Smooth muscle cell (in vitro differentiated cells): ENCODE measurements at regions not wholly inside any gene's neighbourhood (a gene's known extent, or its start where the extent isn't known, plus 50 kb on each side); places are given as distances from the start of the nearest gene placed in this dataset.

Source experiments
- DNase-seq: peaks from one replicate; lab custom pipeline; 2025; ENCODE audit not compliant: unreplicated experiment; lab: John Stamatoyannopoulos, UW
- H2AFZ ChIP-seq: fragments of 200-600 bp; sonication (generic); 2 replicates; pipeline ENCODE4 v1.6.0; 2016; ENCODE audit warnings: antibody characterized with exemption, low read depth, mild to moderate bottlenecking
- H3F3A ChIP-seq: fragments of 200-600 bp; sonication (generic); 2 replicates; pipeline ENCODE4 v1.6.0; 2017; ENCODE audit warnings: antibody characterized with exemption, low read depth
- H3K27ac ChIP-seq: fragments of 200-600 bp; sonication (generic); 2 replicates; pipeline ENCODE4 v1.5.1; 2016; ENCODE audit warnings: low read depth, mild to moderate bottlenecking
- H3K27me3 ChIP-seq: fragments of 200-600 bp; sonication (generic); 2 replicates; pipeline ENCODE4 v1.6.1; 2016; ENCODE audit warnings: low read depth, mild to moderate bottlenecking
- H3K36me3 ChIP-seq: fragments of 200-600 bp; sonication (generic); 2 replicates; pipeline ENCODE4 v1.5.1; 2016; ENCODE audit warnings: low read depth
- H3K4me1 ChIP-seq: fragments of 200-600 bp; sonication (generic); 2 replicates; pipeline ENCODE4 v1.5.1; 2016; ENCODE audit warnings: low read depth
- H3K4me2 ChIP-seq: fragments of 200-600 bp; sonication (generic); 2 replicates; pipeline ENCODE4 v1.6.0; 2016; ENCODE audit warnings: mild to moderate bottlenecking
- H3K4me3 ChIP-seq: fragments of 200-600 bp; sonication (generic); 2 replicates; pipeline ENCODE4 v1.5.1; 2016; ENCODE audit warnings: mild to moderate bottlenecking
- H3K79me2 ChIP-seq: fragments of 200-600 bp; sonication (generic); 2 replicates; pipeline ENCODE4 v1.6.0; 2016; ENCODE audit warnings: low read depth, mild to moderate bottlenecking
- H3K9ac ChIP-seq: fragments of 200-600 bp; sonication (generic); 2 replicates; pipeline ENCODE4 v1.6.0; 2016; ENCODE audit warnings: low read depth
- H3K9me3 ChIP-seq: fragments of 200-600 bp; sonication (generic); replicated peaks from 2 replicates; pipeline ENCODE4 v1.5.1; 2016; ENCODE audit warnings: low read depth
- H4K20me1 ChIP-seq: fragments of 200-600 bp; sonication (generic); 2 replicates; pipeline ENCODE4 v1.6.0; 2016; ENCODE audit warnings: low read depth
- CTCF ChIP-seq: fragments of 200-600 bp; sonication (generic); IDR thresholded peaks from 2 replicates; pipeline ENCODE4 v1.5.1; 2017; ENCODE audit warnings: borderline replicate concordance, mild to moderate bottlenecking, antibody characterized with exemption; ENCODE audit not compliant: insufficient read depth, poor library complexity, severe bottlenecking
- WGBS: methylation state at CpG from one replicate; pipeline ENCODE4 v1.1.7; 2016; ENCODE audit warnings: low lambda C conversion rate; 5-methylcytosine and 5-hydroxymethylcytosine counted together

GRCh38 chrX:79524642-79525041 is 157.5 kb upstream of the ITM2A start:
- Histone ChIP-seq H3K4me3 (no peak overlapping the region), H3F3A (no peaks in the 10 kb centered on the region), H3K4me1 (no peaks in the 10 kb centered on the region), H3K36me3 (no peaks in the 10 kb centered on the region), H3K79me2 (no peaks in the 10 kb centered on the region), H4K20me1 (no peaks in the 10 kb centered on the region), H3K27me3 (no peaks in the 10 kb centered on the region), H2AFZ (no peak overlapping the region), H3K4me2 (no peak overlapping the region), H3K9ac (no peak overlapping the region), H3K9me3 (peaks cover 4% of the 10 kb centered on the region), H3K27ac (no peak overlapping the region)
- DNase-seq = no peak
- TF ChIP-seq CTCF = no peak
- WGBS = 31% methylated on average over 2 of the region's 2 CpGs

DNA sequence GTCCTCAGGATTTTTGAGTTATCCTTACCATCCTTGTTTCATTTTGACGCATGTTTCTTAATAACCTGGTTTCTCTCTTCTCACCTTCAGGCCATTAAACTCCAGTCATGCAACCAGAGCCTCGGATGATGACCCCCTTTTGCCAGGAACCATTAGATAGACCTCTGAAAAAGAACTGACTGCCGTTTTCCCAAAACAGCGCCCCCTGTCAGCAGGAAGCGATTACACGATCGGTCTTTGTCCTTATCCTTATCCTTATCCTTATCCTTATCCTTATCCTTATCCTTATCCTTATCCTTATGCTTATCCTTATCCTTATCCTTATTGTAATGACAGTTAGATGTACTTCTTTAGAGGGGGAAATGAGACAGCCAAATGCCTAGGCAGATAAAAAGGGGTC is 148.4 kb upstream of the ITM2A start:
- Histone ChIP-seq H3K27ac (no peak overlapping the region), H3F3A (no peaks in the 10 kb centered on the region), H3K4me1 (no peaks in the 10 kb centered on the region), H3K79me2 (no peaks in the 10 kb centered on the region), H4K20me1 (no peaks in the 10 kb centered on the region), H3K27me3 (no peaks in the 10 kb centered on the region), H3K4me3 (no peak overlapping the region), H2AFZ (no peak overlapping the region), H3K9me3 (no peaks in the 10 kb centered on the region), H3K9ac (no peak overlapping the region), H3K4me2 (no peak overlapping the region), H3K36me3 (no peaks in the 10 kb centered on the region)
- DNase-seq = no peak
- WGBS = 59% methylated on average over 7 of the region's 7 CpGs
- no peak for TF ChIP-seq CTCF

DNA sequence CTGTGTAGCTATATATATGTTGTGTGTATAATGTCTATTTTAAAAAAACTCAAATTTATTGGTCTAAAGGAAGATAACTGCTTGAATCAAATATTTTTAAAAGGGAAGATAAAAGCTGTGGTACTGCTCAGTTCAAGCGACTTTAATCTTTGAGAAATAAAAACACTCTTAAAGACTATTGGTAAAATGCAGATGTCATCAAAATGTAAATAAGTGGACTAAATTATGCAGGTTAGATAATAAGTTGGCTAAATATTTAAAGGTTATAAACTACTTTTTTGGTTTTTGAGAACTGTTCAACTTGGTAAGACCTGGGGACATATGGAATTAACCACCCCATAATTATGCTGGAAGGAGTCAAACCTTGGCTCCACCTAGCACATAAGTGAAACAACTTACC is 144.7 kb upstream of the ITM2A start:
- no peak overlapping the region for H3K27ac ChIP-seq
- no peak overlapping the region for H3K4me3 ChIP-seq
- H3K79me2 ChIP-seq = no peaks in the 10 kb centered on the region
- H3K4me2 ChIP-seq = no peak overlapping the region
- H3K27me3 ChIP-seq = no peaks in the 10 kb centered on the region
- no peaks in the 10 kb centered on the region for H3K9me3 ChIP-seq
- no peak overlapping the region for H2AFZ ChIP-seq
- WGBS = 56% methylated on average over 1 of the region's 1 CpG
- no peak for TF ChIP-seq CTCF
- no peaks in the 10 kb centered on the region for H3K36me3 ChIP-seq
- H4K20me1 ChIP-seq = no peaks in the 10 kb centered on the region
- H3K9ac ChIP-seq = no peak overlapping the region
- no peaks in the 10 kb centered on the region for H3K4me1 ChIP-seq
- H3F3A ChIP-seq = no peaks in the 10 kb centered on the region
- DNase-seq = no peak

- H3K27me3 ChIP-seq = no peaks in the 10 kb centered on the region
- no peak overlapping the region for H3K27ac ChIP-seq
- H3K9me3 ChIP-seq = peaks cover 14% of the 10 kb centered on the region
- no peak for TF ChIP-seq CTCF
- no peaks in the 10 kb centered on the region for H3F3A ChIP-seq
- H3K4me1 ChIP-seq = no peaks in the 10 kb centered on the region
- no peaks in the 10 kb centered on the region for H3K36me3 ChIP-seq
- H2AFZ ChIP-seq = no peak overlapping the region
- WGBS = 64% methylated on average over 3 of the region's 3 CpGs
- no peaks in the 10 kb centered on the region for H3K79me2 ChIP-seq
- H3K4me2 ChIP-seq = no peak overlapping the region
- H3K9ac ChIP-seq = no peak overlapping the region
- H3K4me3 ChIP-seq = no peak overlapping the region
- no peak for DNase-seq
- H4K20me1 ChIP-seq = no peaks in the 10 kb centered on the region
Measured at GRCh38 chrX:79506001-79506400, 138.9 kb upstream of the ITM2A start.
